ENCODE measurements at regions not wholly inside any gene's neighbourhood (a gene's known extent, or its start where the extent isn't known, plus 50 kb on each side); places are given as distances from the start of the nearest gene placed in this dataset.
A peak's percentile ranks its signal among the peaks of the same experiment; 100 is the strongest.
"Not testable (repeated sequence)": the region's sequence is repeated elsewhere in the genome, so short reads cannot be mapped to it uniquely, and the experiment has no call there.

DNA sequence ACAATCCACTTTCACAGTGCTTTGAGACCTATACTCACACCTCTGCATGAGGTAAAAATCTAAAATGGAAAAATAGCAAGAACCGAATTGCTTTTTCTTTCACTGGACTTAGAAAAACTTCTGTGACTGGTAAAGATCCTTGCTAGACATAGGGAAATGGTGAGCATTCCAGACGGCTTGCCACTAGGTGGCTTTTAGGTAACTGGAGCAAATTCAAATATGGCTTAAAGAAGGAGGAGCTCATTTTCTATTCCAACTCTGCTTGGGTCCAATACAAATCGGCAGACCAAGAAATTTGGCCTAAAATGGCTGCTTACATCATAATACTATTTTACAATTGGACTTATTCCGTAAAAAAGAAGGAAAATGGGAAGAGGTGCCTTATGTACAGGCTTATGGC lies 977.9 kb downstream of the ADGRL2 start:
- DNase-seq (ENCODE audit: low read depth): peak; percentile 14

DNA sequence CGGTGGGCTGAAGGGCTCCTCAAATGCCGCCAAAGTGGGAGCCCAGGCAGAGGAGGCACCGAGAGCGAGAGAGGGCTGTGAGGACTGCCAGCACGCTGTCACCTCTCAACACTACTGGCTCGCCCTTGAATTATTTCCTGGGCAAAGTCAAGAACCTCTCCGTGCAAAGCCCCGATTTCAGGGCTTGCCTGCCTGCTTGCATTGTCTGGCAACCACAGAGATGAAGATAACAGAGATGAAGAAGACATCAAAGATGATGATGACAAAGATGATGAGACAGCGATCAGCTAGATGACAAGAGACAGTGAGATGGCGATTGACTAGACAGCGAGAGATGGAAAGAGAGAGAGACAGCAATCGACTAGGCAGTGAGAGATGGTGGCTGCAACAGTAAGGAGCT lies 976.5 kb downstream of the ADGRL2 start:
- no peak for DNase-seq (ENCODE audit: low read depth)

DNA sequence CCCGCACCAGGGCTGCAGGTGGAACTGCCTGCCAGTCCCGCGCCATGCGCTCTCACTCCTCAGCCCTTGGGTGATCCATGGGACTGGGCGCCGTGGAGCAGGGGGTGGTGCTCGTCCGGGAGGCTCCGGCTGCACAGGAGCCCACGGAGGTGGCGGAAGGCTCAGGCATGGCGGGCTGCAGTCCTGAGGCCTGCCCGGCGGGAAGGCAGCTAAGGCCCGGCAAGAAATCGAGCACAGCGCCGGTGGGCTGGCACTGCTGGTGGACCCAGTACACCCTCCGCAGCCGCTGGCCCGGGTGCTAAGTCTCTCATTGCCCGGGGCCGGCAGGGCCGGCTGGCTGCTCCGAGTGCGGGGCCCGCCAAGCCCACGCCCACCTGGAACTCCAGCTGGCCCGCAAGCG lies 976.0 kb downstream of the ADGRL2 start:
- DNase-seq (ENCODE audit: low read depth): not testable (repeated sequence)

DNA sequence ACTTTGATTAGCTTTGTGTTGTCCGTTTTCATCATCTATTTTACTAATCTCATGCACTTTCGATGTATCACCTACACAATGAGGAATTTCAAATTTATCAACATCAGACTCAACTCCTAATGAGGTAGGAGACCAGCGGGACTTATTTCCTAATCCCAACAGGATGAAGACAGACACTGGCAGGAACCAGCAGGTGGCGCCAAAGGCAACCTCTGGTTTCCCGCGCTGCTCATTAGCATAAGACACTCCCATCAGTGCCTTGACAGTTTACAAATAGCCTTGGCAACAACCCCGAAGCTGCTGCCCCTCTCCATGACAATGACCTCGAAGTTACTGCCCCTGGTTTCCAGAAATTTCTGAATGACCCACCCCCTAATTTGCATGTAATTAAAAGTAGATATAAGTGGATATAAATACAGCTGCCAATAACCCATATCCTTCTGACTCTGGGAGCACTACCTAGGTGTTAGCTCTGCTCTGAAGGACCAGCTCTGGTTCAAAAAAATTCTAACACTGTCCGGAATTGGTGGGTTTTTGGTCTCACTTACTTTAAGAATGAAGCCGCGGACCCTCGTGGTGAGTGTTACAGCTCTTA lies 974.8 kb downstream of the ADGRL2 start:
- DNase-seq (ENCODE audit: low read depth): peak; percentile 56

DNA sequence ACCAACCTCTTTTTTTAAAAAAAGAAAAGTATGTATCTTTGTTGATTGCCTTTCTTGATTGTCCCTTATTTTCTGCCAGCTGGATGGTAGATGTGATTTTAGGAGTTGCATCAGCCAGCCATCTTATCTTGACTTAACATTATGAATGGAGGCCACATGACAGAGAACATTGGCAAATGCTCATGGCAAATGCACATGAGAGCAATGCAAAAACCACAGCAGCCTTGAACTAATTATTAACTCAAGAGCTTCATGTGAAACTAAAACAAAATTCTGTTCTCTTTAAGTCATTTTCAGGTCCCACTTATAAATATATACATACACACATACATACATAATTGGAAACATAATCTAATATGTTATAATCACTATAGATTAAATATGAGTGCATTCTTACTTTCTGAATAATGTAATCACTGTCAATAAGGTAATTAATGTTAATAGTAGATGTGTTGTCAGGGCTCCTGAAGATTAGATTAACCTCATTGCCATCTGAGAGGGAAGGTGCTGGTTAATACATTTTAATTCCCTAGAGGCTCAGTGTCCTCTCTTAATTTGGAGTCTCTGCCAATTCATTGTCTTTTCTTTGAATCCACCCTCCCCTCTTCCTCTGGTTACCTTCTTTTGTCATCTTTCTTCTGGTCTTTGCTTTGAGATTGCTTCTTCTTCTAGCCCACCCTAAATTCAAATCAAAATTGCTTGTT lies 962.2 kb downstream of the ADGRL2 start:
- no peak for DNase-seq (ENCODE audit: low read depth)

DNA sequence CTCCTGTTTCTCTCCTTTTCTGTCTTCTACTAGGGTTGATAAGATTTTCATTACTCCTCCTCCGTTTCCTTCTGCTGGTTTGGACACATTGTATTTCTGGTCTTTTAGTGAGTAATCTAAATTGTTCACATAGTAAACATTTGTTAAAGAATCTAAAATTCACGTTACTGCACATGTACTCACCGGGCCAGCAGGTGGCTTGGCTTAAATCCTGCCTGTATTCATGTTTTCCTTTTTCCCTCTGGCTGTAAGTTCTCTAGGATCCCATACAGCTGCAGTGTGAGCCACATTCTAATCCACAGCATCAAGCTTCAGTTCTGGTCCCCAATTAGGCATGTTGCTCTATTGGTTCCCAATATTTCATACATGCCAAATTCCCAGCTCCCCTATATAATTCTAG lies 958.3 kb downstream of the ADGRL2 start:
- no peak for DNase-seq (ENCODE audit: low read depth)

DNA sequence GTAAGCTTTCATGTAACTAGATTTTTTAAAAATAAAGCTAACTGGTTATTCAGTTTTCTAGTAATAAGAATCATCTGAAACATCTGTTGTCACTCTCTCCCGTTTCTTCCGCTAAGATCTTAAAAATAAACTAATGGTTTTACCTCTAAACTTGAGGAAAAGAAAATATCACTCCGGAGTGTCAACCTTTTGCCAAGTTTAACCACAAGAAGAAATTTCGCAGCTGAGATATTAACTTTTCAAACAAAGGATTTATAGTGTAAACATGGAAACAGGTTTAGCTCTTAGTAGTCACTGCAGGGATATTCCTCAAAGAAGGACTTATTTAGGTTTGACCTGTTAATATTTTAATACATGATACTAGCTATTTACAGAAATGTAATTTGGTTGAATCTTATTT lies 954.9 kb downstream of the ADGRL2 start:
- DNase-seq (ENCODE audit: low read depth): no peak

DNA sequence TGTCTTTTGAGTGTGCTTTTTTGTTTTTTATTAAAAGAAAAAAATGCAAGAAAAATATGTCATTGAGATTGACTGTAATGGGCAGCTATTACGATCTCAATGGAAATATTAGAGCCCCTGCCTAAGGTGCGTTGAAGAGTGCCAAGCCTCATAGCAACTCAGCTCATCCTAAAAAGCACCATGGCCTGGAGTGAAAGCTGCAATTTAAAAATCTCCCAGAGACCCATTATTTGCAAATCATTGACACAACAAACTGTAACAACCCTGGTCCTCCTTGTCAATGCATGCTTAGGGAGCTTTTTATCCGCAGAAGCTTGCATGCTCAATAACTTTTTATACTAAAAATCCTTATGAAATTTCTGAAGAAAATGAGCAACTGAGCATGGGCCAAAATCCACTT lies 954.5 kb downstream of the ADGRL2 start:
- DNase-seq (ENCODE audit: low read depth): no peak

DNA sequence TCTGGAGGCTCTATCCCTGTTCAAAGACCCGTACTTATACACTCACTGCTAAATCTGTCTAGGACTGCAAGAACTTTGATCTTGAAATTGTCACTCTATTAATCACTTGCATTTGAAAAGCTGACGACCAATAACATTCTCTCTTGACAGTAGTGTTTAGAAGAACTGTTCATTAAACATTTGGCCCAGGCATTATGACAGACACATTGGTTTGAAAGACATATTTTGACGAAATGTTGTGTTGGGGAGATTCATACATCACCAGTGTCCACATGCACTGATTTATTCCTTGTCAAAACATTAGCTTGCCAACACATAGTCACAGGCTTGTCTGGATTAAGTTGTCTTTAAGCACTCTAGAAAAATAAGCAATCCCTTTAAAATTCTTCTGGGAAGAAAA lies 951.3 kb downstream of the ADGRL2 start:
- DNase-seq (ENCODE audit: low read depth): no peak

DNA sequence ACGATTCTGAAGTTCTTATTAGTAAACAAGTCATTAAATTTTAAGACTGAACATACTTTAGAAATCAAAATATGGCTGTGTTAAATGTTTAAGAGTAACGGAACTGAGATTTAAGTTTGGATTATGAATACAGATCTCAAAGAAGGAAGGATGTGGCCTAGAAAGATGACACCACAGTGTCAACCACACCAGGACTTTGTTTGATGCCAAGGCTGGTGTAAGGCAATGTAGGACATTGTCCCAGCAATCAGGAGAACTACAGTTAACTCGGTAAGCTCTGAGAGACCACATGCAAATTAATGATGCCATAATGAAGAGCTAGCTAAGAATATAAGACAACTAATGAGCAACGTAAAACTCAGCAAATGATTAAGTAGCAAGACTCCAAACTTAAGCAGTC lies 932.9 kb downstream of the ADGRL2 start:
- no peak for DNase-seq (ENCODE audit: low read depth)

DNA sequence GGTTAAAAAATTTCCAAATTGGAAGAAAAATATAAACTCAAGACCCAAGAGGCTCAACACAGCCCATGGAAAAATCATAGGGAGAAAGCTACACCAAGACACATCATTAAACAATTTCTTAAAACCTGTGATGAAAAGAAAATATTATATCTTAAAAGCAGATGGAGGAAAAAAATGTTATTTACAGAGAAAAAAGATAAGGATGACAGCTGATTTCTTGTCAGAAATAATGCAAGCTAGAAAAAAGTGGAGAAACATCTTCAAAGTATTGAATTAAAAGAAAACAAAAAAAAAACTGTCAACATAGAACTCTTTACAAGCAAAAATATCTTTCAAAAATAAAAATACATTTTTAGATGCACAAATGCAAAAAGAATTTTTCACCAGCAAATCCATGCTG lies 930.5 kb downstream of the ADGRL2 start:
- DNase-seq (ENCODE audit: low read depth): no peak

DNA sequence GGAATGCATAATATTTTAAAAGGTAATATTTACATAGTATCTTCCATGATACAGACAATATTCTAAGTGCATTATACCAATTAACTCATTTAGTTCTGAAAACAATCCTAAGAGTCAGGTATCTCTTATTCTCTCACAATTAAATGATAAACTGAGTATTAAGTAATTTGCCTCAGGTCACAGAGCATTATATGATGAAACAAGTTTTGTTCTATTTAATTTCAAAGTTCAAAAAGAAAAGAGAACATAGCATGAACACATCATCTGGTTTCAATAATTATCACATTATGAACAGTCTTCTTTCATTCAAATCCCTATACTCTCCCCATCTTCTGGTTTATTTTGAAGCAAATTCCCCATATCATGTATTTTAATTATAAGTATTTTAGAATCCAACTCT lies 927.5 kb downstream of the ADGRL2 start:
- no peak for DNase-seq (ENCODE audit: low read depth)

DNA sequence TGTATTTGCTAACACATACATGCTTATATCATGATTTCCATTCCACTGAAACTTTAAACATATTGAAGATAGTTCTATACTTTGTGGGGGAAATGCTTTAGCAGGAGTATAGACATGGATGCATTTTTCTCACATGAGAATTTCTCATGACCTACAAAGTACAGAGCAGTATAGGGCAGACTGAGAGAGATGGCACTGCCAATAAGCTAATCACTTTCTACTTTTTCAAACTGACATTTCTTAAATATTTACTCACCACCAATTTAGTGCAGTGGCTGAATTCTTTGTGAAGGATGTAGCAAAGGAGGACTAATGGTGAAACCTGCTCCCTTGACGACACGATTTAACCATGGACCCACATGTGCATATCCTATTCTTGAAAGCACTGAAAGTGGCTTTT lies 923.5 kb downstream of the ADGRL2 start:
- no peak for DNase-seq (ENCODE audit: low read depth)

DNA sequence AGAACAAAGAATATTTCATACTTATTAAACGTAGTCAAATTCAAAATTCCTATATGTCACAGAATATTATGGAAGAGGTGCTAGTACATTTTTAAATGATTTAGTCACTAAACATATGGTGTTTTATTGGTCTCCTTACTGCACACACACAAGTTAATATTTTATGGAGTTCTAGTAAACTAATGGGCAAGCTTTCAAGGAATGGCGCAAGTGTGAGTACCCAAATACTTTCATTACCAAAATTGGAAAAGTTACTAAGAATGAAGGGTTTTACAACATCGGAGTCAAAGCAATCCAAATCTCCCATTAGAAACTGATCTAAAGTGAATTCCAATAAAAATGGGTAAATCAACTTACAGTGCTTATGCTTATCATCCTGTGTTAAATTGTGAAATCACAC lies 921.9 kb downstream of the ADGRL2 start:
- no peak for DNase-seq (ENCODE audit: low read depth)

DNA sequence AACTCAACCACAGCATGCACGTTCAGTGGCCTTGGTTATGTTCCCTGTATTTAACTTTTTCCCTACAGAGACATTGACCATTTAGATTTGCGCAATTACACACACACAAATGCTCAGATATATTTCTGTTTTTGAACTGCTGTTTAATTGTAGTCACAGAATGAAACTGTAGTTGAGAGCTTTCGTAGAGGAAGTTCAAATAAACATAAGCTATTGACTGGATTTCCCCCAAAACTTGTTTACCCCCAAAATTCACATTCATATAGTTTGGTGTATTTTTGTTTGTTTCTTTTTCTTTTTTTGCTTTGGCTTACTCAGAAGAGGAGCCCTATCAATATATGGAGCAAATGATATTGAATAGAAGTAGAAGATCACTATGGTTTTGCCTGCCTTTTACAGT lies 921.0 kb downstream of the ADGRL2 start:
- no peak for DNase-seq (ENCODE audit: low read depth)

DNA sequence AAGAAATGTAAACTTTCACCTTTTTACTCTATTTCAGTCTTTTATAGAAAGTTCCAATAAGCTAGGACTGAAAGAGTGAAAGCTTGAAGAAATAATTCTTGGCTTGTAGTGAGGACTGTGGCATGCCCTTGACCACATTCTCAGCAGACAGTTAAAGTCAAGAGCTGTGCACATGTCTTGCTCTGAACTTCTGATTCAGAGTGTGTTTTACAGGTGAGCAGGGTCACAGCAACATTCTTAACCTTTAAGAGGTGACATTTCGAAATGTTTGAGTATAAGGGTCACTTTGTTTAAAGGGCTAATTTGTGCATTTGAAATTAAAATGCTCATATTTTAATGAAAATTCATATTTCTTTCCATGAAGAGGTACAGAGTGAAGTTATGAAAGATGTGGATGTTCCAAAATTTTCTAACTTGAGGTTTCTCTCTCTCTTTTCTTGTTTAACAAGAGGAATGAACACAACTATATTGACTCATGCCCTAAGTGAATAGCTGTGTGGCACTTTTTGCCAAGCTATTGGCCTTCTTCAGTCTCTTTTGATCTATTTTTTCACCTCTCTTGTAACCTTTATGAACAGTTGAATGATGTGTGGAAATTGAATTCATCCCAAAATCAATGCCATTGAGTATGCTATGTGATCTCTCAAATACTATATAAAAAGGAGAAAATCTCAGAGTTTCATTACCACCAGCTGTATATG lies 918.1 kb downstream of the ADGRL2 start:
- DNase-seq (ENCODE audit: low read depth): no peak

DNA sequence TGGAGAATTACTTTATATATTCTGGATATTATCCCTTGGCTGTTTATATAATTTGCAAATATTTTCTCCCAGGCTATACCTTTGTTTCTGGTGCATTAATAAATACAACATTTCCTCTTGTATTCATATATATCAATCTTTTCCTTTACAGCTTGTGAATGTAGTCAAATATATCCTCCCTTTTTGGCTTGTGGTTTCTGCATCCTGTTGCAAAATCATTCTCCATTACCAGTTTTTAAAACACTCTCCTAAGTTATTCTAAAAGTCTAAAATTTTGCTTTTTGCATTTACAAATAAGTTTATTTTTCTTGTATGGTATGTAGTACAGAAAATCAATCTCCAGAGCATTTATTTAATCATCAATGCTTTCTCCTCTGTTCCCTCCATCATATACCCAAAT lies 909.4 kb downstream of the ADGRL2 start:
- DNase-seq (ENCODE audit: low read depth): no peak

DNA sequence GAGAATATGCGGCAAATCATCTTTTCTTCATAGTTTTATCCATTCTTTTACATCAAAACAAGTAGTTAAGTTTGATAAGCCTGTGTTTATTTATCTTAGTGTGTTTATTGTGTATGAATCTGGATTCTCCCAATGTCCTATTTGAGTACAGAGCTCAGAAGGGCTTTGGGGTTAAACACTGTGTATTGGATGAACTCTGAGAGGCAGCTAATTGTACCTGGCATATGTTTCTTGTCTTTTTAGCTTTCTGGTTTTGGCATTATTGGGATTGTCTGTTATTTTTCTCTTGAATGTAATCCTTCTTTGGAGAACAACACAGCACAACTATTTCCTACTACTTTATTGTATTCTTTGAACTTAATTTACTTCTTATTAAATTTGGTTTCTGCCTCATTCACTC lies 906.9 kb downstream of the ADGRL2 start:
- no peak for DNase-seq (ENCODE audit: low read depth)

DNA sequence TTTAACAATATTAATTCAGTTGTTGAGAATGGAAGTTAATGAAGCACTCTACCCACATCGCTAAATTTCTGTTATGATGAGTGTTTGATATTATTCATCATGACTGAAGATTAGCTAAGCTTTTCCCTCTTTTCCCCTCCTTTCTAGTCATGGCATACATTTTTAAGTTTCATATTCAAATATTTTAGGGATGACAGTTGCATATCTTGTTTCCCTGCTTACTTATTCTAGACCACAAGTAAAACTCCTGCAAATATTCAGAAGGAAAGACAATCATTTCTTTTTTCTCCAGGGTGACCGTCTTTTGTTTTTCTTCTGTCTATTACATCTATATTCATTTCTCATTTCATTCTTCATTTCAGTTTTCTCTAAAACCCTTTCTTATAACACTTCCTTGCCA lies 906.0 kb downstream of the ADGRL2 start:
- DNase-seq (ENCODE audit: low read depth): no peak

DNA sequence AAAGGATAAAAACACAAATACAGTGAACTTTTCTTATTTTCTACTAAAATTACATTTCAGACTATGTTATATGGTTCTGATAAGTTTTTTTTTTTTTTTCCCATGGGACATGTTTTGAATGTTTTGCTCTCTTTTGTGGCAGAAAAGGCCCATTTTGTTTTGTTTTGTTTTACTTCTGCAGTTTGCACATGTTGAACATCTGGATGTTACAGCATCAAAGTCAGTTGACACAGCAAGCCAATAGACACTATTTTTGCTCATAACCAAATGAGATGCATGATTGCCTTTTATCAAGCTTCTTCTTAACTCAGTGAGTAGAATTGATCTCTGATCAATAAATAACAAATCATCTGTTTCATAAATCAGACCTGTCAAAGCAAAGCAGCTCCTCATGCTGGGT lies 904.2 kb downstream of the ADGRL2 start:
- DNase-seq (ENCODE audit: low read depth): no peak

DNA sequence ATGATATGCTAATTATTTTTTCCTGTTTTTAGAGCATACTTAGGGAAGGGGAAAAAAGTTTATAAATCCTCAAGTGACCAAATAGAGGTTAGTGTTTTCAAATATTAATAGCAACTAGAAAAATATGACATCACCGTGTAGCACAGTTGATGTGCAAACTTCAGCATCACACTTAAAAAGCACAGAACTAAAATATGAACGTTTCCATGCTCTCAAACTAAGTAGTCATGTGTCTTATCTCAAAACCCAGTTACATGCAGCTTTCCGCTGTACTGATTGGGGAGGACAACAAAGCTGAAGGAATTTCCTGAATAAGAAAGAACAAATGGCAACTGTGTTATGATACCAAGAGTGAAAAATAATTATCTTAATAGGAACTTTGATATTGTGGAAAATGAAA lies 903.7 kb downstream of the ADGRL2 start:
- DNase-seq (ENCODE audit: low read depth): no peak

DNA sequence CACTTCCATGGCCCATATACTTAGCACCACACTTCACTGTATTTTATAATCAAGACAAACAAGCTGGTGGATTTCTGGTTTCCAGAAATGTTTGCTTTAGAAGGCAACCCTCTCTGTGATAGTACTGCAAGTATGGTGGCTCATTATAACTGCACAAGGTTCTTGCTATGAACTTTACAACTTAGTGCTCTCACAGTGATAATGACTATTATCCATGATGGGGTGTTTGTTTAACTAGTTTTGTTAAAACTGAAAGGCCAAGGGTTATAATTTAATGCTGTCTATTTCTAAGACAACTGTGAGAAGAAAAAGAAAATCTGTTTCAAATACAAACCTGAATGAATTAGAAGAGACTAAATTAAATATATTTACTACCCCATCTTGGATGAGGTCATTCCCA lies 903.2 kb downstream of the ADGRL2 start:
- no peak for DNase-seq (ENCODE audit: low read depth)

DNA sequence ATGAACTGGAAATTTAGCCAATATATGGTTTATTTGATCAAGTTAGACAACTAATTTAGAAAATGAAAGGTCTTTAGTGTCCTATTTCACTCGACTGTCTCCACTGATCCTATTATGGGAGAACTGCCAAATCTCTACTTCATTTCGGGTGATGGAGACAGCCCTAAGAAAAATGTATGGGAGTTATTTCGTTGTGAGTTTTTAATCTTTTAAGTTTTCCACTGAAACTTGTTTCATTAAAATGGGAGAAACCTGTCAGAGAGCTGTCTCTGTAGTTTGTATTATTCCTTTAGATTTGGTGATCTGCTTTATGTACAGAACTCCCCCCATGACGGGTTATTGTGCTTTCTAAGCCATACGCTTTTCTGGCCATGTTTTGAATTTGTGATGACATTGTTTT lies 899.7 kb downstream of the ADGRL2 start:
- DNase-seq (ENCODE audit: low read depth): no peak

DNA sequence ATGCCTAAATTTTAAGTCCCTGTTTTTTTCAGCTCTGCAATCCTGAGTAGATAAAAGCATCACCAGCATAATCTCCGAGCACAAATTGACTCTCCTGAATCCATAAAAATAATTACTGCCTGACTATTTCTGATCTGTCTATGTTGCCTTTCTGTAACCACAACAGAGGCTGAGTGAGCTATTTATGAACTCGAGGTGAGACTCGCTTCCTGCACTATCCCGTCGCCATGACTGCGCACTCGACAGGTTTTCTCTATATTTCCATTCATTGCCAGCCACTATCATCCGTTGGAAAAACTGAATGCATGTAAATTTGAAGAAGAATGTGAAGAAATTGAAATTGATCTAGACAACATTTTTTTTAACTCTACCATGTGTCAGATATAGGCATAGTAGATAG lies 897.2 kb downstream of the ADGRL2 start:
- peak; percentile 10 for DNase-seq (ENCODE audit: low read depth)
